GM23338 (cell line): ENCODE measurements at regions not wholly inside any gene's neighbourhood (a gene's known extent, or its start where the extent isn't known, plus 50 kb on each side); places are given as distances from the start of the nearest gene placed in this dataset.
"Not testable (repeated sequence)": the region's sequence is repeated elsewhere in the genome, so short reads cannot be mapped to it uniquely, and the experiment has no call there.

ENCODE experiments used
- ATAC-seq: fragments of 200-7000 bp; cut with Tn5 transposase; 3 replicates; pipeline ENCODE4 v1.9.1; 2020
- DNase-seq: peaks from one replicate; pipeline ENCODE4 v3.0.0-alpha.2; 2015; ENCODE audit warnings: low spot score
- H2AFZ ChIP-seq: fragments of 200-600 bp; sonication (generic); 2 replicates; pipeline ENCODE4 v1.8.0; 2016; ENCODE audit warnings: antibody characterized with exemption, mild to moderate bottlenecking, moderate library complexity
- H3F3A ChIP-seq: fragments of 200-600 bp; sonication (generic); replicated peaks from 2 replicates; pipeline ENCODE4 v1.8.0; 2017; ENCODE audit warnings: antibody characterized with exemption, mixed run types, low read depth
- H3K27ac ChIP-seq: fragments of 200-600 bp; sonication (generic); 2 replicates; pipeline ENCODE4 v1.6.1; 2016; ENCODE audit warnings: low read depth
- H3K27me3 ChIP-seq: fragments of 200-600 bp; sonication (generic); 2 replicates; pipeline ENCODE4 v1.8.0; 2016; ENCODE audit warnings: mild to moderate bottlenecking, mixed run types, moderate library complexity; ENCODE audit not compliant: insufficient read depth
- H3K36me3 ChIP-seq: fragments of 200-600 bp; sonication (generic); 2 replicates; pipeline ENCODE4 v1.8.0; 2016; ENCODE audit warnings: mild to moderate bottlenecking; ENCODE audit not compliant: insufficient read depth
- H3K4me1 ChIP-seq: fragments of 200-600 bp; sonication (generic); 2 replicates; pipeline ENCODE4 v1.8.0; 2016; ENCODE audit warnings: mild to moderate bottlenecking, moderate library complexity; ENCODE audit not compliant: insufficient read depth
- H3K4me2 ChIP-seq: fragments of 200-600 bp; sonication (generic); 2 replicates; pipeline ENCODE4 v1.7.1; 2017; ENCODE audit warnings: mixed run types
- H3K4me3 ChIP-seq: fragments of 200-600 bp; sonication (generic); 2 replicates; pipeline ENCODE4 v1.6.1; 2016; ENCODE audit warnings: mixed run types
- H3K79me2 ChIP-seq: fragments of 200-600 bp; sonication (generic); replicated peaks from 2 replicates; pipeline ENCODE4 v1.8.0; 2017; ENCODE audit warnings: mild to moderate bottlenecking; ENCODE audit not compliant: insufficient read depth
- H3K9me2 ChIP-seq: fragments of 200-600 bp; sonication (generic); 2 replicates; pipeline ENCODE4 v1.8.0; 2017; ENCODE audit not compliant: insufficient read depth
- H4K20me1 ChIP-seq: fragments of 200-600 bp; sonication (generic); replicated peaks from 2 replicates; pipeline ENCODE4 v1.8.0; 2017; ENCODE audit warnings: mild to moderate bottlenecking; ENCODE audit not compliant: insufficient read depth
- H3K27ac Mint-ChIP-seq: 2 replicates; pipeline ENCODE4 v1.8.0; 2020; ENCODE audit warnings: inconsistent platforms, mild to moderate bottlenecking, moderate library complexity, mixed read lengths
- H3K27me3 Mint-ChIP-seq: 3 replicates; pipeline ENCODE4 v1.8.0; 2022; ENCODE audit warnings: low read depth, mild to moderate bottlenecking, moderate library complexity, mixed read lengths, inconsistent platforms; ENCODE audit not compliant: insufficient read depth, poor library complexity
- H3K36me3 Mint-ChIP-seq: 3 replicates; pipeline ENCODE4 v1.8.0; 2021; ENCODE audit warnings: low read depth, mild to moderate bottlenecking, inconsistent platforms, moderate library complexity, mixed read lengths
- H3K4me1 Mint-ChIP-seq: 3 replicates; pipeline ENCODE4 v1.8.0; 2020; ENCODE audit warnings: mild to moderate bottlenecking, inconsistent platforms, mixed read lengths
- H3K4me3 Mint-ChIP-seq: 3 replicates; pipeline ENCODE4 v1.8.0; 2021; ENCODE audit warnings: moderate library complexity, mild to moderate bottlenecking, inconsistent platforms, mixed read lengths
- H3K9me3 Mint-ChIP-seq: 3 replicates; pipeline ENCODE4 v1.8.0; 2020; ENCODE audit warnings: moderate library complexity, mild to moderate bottlenecking, inconsistent platforms, mixed read lengths

GRCh38 chr5:20752179-20752578, 764.2 kb upstream of the CDH18 start:
- DNase-seq, H3K4me3 Mint-ChIP-seq, H3K27me3 Mint-ChIP-seq, H3K4me3 ChIP-seq, H4K20me1 ChIP-seq, H3K4me2 ChIP-seq, H3F3A ChIP-seq, H3K27ac Mint-ChIP-seq, H3K36me3 ChIP-seq, H3K36me3 Mint-ChIP-seq, H3K4me1 ChIP-seq, H3K27me3 ChIP-seq, H3K9me2 ChIP-seq, H3K27ac ChIP-seq, H2AFZ ChIP-seq, H3K79me2 ChIP-seq, ATAC-seq, H3K4me1 Mint-ChIP-seq, H3K9me3 Mint-ChIP-seq: not testable (repeated sequence)

DNA sequence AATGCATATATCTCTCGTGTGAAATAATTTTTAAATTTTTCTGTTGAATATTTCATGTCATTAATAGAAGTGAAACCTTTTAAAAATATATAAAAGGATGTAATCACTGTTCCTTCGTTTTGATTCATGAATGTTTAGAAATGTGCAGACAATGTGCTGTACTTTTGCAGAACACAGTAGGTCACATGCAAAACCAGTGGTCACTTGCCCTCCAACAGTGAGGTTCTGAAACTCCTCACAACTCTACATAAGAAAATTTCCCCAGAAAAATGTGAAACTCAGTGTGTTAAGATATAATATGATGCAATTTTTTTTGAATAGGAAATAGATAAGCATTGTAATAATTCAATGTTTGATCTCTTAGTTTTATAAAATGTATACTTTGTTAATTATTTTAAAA, 747.7 kb upstream of the CDH18 start:
- H3K27ac Mint-ChIP-seq, ATAC-seq, H3K79me2 ChIP-seq, H3K27me3 Mint-ChIP-seq, H3F3A ChIP-seq, H3K27me3 ChIP-seq, H3K36me3 Mint-ChIP-seq, H3K9me2 ChIP-seq, H3K4me3 ChIP-seq, H3K4me2 ChIP-seq, H4K20me1 ChIP-seq, DNase-seq, H2AFZ ChIP-seq, H3K27ac ChIP-seq, H3K4me1 Mint-ChIP-seq, H3K36me3 ChIP-seq, H3K4me1 ChIP-seq, H3K4me3 Mint-ChIP-seq: not testable (repeated sequence)
- H3K9me3 Mint-ChIP-seq, result peaks cover 12% of the 10 kb centered on the region

GRCh38 chr5:20732223-20732622, 744.2 kb upstream of the CDH18 start:
- H2AFZ ChIP-seq, DNase-seq, H4K20me1 ChIP-seq, H3K4me1 Mint-ChIP-seq, H3K4me1 ChIP-seq, H3K9me2 ChIP-seq, H3K27me3 Mint-ChIP-seq, H3K27ac ChIP-seq, H3K4me3 Mint-ChIP-seq, H3K27me3 ChIP-seq, H3F3A ChIP-seq, H3K4me3 ChIP-seq, ATAC-seq, H3K36me3 Mint-ChIP-seq, H3K27ac Mint-ChIP-seq, H3K36me3 ChIP-seq, H3K9me3 Mint-ChIP-seq, H3K79me2 ChIP-seq, H3K4me2 ChIP-seq: not testable (repeated sequence)

DNA sequence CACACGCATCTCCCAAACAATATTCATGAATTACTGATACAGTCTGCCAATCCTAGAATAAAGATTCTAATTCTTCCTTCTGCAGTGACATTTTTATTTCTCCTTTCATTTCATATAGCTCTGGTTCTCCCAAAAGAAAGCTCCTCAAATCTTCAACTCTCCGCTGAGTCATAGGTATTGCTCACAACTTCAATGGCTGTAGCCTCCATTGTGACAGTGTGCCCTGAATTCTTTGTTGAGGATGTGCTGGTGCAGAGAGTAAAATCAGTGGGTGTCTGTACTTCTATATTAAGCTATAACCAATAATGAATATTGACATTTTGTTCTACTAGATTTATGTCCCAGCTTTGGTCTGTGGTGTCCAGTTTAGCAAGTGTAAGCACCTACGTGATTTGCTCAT, 733.3 kb upstream of the CDH18 start:
- not testable (repeated sequence) for H4K20me1 ChIP-seq, H3K4me3 ChIP-seq, H3F3A ChIP-seq, H3K36me3 Mint-ChIP-seq, H3K4me1 ChIP-seq, H3K27me3 Mint-ChIP-seq, H2AFZ ChIP-seq, H3K9me2 ChIP-seq, H3K27me3 ChIP-seq, H3K36me3 ChIP-seq, H3K4me3 Mint-ChIP-seq, H3K27ac ChIP-seq, DNase-seq, H3K4me1 Mint-ChIP-seq, H3K9me3 Mint-ChIP-seq, H3K27ac Mint-ChIP-seq, ATAC-seq, H3K4me2 ChIP-seq, H3K79me2 ChIP-seq

GRCh38 chr5:20711520-20712155, 723.6 kb upstream of the CDH18 start:
- not testable (repeated sequence) for H3K4me1 ChIP-seq, H3K9me2 ChIP-seq, H3K27ac Mint-ChIP-seq, H3K27me3 ChIP-seq, H3K4me1 Mint-ChIP-seq, H3K36me3 ChIP-seq, H4K20me1 ChIP-seq, H3K27me3 Mint-ChIP-seq, H3K79me2 ChIP-seq, H2AFZ ChIP-seq, H3K36me3 Mint-ChIP-seq, H3F3A ChIP-seq, ATAC-seq, H3K4me2 ChIP-seq, H3K27ac ChIP-seq, H3K4me3 Mint-ChIP-seq, DNase-seq, H3K9me3 Mint-ChIP-seq, H3K4me3 ChIP-seq

DNA sequence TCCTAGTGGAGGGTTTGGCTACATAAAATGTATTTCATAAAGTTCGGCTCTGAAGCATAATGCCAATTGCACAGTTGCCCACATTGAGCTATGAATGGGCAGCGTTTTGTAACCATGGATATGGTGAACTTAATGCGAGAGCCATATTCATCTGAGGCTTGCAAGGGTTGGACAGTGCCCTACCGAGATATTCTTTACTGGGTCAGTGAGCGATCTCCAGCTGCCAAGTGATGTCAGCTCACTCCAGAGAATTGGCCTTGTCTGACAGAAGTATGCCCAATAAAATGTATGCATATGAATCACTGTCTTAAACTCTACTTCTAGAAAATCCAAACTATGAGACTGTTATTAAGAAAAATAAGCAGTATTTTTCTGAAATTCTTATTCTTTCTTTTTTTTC, 719.6 kb upstream of the CDH18 start:
- not testable (repeated sequence) for ATAC-seq

More for the DNA sequence above, 719.6 kb upstream of the CDH18 start:
- H3K27me3 Mint-ChIP-seq, H3K27me3 ChIP-seq, H4K20me1 ChIP-seq, H3K4me3 Mint-ChIP-seq, H3K27ac Mint-ChIP-seq, H3K4me3 ChIP-seq, H3K4me1 Mint-ChIP-seq, H3F3A ChIP-seq, H3K79me2 ChIP-seq, H3K27ac ChIP-seq, H3K9me2 ChIP-seq, H2AFZ ChIP-seq, H3K9me3 Mint-ChIP-seq, H3K4me2 ChIP-seq, DNase-seq, H3K36me3 Mint-ChIP-seq, H3K36me3 ChIP-seq, H3K4me1 ChIP-seq: not testable (repeated sequence)
